HG03521 (cell line): ENCODE measurements at regions not wholly inside any gene's neighbourhood (a gene's known extent, or its start where the extent isn't known, plus 50 kb on each side); places are given as distances from the start of the nearest gene placed in this dataset.

Source experiments
- ATAC-seq: cut with Tn5 transposase; IDR thresholded peaks from one replicate; pipeline ENCODE4 v1.9.1; 2021; ENCODE audit warnings: mild to moderate bottlenecking, moderate library complexity; ENCODE audit not compliant: unreplicated experiment

- ATAC-seq = no peak
Observed at GRCh38 chr5:133905424-133905823, 63.0 kb downstream of the C5orf15 start.

GRCh38 chr5:133904641-133905040 is 63.8 kb downstream of the C5orf15 start:
- ATAC-seq = no peak

GRCh38 chr5:133902511-133903118 is 65.8 kb downstream of the C5orf15 start:
- no peak for ATAC-seq

GRCh38 chr5:133900534-133901270 is 67.7 kb downstream of the C5orf15 start:
- no peak for ATAC-seq

GRCh38 chr5:133899506-133899905 is 68.9 kb downstream of the C5orf15 start:
- ATAC-seq = no peak

GRCh38 chr5:133898440-133898839 is 70.0 kb downstream of the C5orf15 start:
- no peak for ATAC-seq

GRCh38 chr5:133897431-133897830 is 71.0 kb downstream of the C5orf15 start:
- ATAC-seq = no peak

- ATAC-seq = no peak
Observed at GRCh38 chr5:133896873-133897272, 71.6 kb downstream of the C5orf15 start.

GRCh38 chr5:133895979-133896845 is 72.2 kb downstream of the C5orf15 start:
- ATAC-seq = no peak

GRCh38 chr5:133894143-133894542 is 74.3 kb downstream of the C5orf15 start:
- ATAC-seq = no peak

- no peak for ATAC-seq
Observed at GRCh38 chr5:133892774-133893173, 75.7 kb downstream of the C5orf15 start.

GRCh38 chr5:133892306-133892705 is 76.1 kb downstream of the C5orf15 start:
- ATAC-seq = no peak

- no peak for ATAC-seq
Observed at GRCh38 chr5:133891390-133891789, 77.0 kb downstream of the C5orf15 start.

- ATAC-seq = no peak
Observed at GRCh38 chr5:133890776-133891280, 77.6 kb downstream of the C5orf15 start.

GRCh38 chr5:133890314-133890713 is 78.1 kb downstream of the C5orf15 start:
- no peak for ATAC-seq

- no peak for ATAC-seq
Observed at GRCh38 chr5:133889271-133889905, 79.0 kb downstream of the C5orf15 start.

- ATAC-seq = no peak
Observed at GRCh38 chr5:133888625-133888991, 79.8 kb downstream of the C5orf15 start.

- no peak for ATAC-seq
Observed at GRCh38 chr5:133885566-133885965, 82.9 kb downstream of the C5orf15 start.

GRCh38 chr5:133884569-133885311 is 83.7 kb downstream of the C5orf15 start:
- no peak for ATAC-seq

GRCh38 chr5:133883916-133884315 is 84.5 kb downstream of the C5orf15 start:
- no peak for ATAC-seq
